GM21367 (cell line): ENCODE measurements at regions not wholly inside any gene's neighbourhood (a gene's known extent, or its start where the extent isn't known, plus 50 kb on each side); places are given as distances from the start of the nearest gene placed in this dataset.
"Not testable (repeated sequence)": the region's sequence is repeated elsewhere in the genome, so short reads cannot be mapped to it uniquely, and the experiment has no call there.

ENCODE experiments used
- ATAC-seq: cut with Tn5 transposase; IDR thresholded peaks from one replicate; pipeline ENCODE4 v1.9.1; 2021; ENCODE audit not compliant: unreplicated experiment

DNA sequence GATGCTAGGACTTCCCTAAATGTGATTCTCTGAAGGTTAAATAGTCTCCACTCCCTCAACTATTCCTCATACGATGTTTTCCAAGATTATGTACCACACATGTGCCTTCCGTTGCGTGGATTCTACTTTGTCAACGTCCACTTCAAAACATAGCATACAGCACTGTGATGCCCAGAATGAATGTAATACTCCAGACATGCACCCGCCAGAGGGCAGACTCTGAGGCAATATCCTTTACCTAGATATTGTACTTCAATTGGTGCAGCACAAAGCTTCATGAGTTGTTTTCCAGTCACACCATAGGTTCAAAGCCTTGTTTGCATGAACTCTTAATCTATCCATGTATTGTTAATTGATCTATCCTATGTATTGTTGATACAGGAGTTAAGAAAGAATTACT is 201.0 kb upstream of the NABP1 start:
- no peak for ATAC-seq

- ATAC-seq, result no peak
Measured at GRCh38 chr2:191478799-191479679, 198.9 kb upstream of the NABP1 start.

DNA sequence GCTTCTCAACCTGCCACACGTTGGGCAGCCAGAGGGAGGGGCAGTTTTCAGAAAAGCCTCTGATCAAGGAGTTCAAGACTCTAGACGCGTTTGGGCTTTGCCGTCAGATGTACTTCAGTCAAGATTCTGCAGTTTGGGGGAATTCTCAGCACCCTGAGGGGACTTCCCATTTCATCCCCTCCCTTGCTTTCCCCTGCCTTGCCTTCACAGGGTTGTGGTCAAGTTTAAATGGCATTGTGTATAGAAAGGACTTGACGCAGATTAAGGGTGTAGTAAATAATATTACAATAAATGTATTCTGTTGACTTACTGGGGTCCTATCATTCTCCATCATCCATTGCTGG is 198.3 kb upstream of the NABP1 start:
- ATAC-seq, result no peak

DNA sequence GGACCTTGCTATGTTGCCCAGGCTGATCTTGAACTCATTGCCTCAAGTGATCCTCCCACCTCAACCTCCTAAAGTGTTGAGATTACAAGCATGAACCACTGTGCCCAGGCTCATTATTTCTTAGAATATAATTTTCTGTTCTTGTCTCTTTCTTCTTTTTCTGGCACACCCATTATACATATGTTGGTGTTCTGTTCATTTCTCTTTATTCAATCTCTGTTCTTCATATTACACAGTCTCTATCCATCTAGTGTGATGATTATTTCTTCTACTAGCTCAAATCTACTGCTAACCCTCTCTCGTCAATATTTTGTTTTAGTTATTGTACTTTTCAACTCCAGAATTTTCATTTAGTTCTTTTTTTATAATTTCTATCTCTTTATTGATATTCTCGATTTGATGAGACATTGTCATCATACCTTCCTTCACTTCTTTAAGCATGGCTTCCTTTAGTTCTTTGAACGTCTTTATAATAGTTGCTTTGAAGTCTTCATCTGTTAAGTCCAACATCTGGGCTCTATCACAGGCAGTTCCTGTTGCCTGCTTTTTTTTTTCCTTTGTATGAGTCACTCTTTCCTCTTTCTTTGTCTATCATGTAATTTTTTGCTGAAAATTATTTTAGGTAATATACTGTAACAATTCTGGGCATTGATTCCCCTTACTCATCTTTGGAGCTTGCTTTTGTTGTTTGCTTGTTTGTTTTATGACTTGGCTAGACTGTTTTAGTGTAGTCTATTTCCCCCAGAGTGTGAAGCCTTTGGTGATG is 196.4 kb upstream of the NABP1 start:
- ATAC-seq, result no peak

DNA sequence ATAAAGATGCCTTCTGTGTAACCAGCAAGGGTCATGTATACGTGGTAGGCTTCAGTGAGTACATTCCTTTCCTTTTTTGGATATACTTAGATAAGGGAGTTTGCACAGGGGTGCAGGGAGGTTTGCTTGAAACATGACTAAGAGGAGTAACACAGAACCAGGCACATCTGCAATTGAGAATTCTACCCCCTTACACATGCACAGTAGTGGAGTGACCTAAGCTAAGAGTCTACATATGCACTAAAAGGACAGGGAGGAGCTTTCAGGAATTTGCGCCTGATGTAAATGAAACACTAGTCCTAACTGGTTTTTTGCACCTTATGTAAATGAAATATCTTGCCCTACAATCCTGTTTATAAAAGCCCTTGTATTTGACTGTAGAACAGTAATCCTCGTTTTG is 194.8 kb upstream of the NABP1 start:
- no peak for ATAC-seq

DNA sequence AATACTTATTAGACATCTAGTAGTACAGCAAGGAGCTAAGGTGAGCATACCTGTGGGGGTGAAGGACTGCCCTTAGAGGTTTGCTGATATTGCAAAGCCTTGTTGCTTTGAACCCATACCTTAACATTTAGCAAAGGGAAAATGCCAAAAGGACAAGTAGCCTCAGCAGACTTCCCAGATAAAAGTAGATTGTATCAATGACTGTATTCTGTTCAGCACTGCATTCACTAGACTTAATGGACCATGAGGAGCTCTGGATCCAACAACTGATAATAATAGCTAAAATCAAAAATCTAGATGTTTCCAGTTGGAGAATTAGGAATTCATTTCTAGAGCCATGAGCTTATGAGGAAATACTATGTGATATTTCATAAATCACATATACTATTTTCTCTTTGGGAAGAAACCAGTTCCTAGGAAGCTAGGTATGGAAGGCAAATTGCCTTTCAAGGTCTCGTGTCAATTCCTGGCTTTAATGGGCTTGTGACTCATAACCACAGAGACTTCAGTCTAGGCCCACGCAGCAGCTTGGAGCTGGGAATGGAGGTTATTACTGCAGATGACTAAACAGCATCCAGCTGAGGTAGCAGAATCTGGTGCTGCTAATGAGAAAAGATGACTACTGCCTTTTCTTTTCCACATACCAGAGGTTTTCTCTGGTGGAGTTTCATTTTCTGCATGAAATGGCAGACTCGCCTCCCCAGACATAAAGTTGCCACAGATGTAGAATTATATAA is 191.2 kb upstream of the NABP1 start:
- ATAC-seq, result no peak

DNA sequence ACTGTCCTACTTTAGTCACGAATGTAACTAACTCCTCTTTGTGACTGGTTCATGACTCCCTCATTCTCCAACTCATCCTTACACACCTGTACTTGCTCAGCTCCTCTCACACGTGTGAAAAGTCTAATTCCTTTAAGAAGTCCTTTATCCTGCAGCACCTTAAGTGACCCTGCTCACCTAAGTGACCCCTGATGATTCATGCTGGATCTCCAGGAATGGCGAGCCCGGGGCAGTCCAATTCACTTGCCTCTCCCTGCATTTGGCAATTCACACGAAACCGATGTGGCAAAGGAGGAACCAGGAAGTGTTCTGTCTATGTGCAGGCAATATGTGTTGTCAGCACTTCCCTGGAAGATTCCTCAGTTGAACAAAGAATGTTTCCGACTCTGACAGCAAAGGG is 189.8 kb upstream of the NABP1 start:
- ATAC-seq, result no peak

GRCh38 chr2:191489177-191489576 is 188.8 kb upstream of the NABP1 start:
- ATAC-seq, result no peak

DNA sequence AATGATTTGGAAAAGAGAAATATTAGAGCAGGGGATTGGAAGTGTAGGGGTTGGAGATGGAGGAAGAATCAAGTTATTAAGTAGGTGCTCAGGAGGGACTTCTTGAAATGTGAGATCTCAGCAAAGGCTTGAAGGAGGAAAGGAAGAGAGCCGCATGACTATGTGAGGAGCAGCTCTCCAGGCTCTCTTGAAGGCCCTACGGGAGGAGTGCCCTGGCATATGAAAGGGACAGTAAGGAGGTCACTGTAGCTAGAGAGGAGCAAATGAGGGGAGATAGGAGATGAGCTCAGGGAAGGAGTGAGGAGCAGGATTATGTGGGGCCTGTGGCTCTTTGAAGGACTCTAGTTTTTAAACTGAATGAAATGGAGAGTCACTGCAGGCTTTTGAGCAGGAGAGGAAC is 181.1 kb upstream of the NABP1 start:
- no peak for ATAC-seq

- no peak for ATAC-seq
Measured at GRCh38 chr2:191497822-191498221, 180.1 kb upstream of the NABP1 start.

- ATAC-seq, result no peak
Measured at GRCh38 chr2:191499050-191499449, 178.9 kb upstream of the NABP1 start.

- no peak for ATAC-seq
Measured at GRCh38 chr2:191499874-191500565, 177.9 kb upstream of the NABP1 start.

DNA sequence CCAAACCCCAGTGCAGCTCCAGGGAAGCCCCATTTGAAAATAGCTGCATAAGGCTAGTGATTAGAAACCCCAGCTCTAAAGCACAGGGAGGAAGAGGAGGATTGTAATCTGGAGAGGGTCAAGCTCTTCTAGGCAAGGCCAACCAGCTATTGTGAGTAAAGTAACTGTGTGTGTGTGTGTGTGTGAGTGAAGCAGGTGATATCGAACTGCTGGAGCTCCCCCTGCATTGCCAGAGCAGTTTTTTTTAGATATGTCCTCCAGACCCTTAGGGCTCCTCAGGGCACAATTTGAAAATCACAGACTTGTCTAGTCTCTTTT is 177.4 kb upstream of the NABP1 start:
- no peak for ATAC-seq

GRCh38 chr2:191500884-191501560 is 176.9 kb upstream of the NABP1 start:
- no peak for ATAC-seq

- no peak for ATAC-seq
Measured at GRCh38 chr2:191501561-191502168, 176.3 kb upstream of the NABP1 start.

GRCh38 chr2:191506515-191506914 is 171.4 kb upstream of the NABP1 start:
- ATAC-seq, result no peak

DNA sequence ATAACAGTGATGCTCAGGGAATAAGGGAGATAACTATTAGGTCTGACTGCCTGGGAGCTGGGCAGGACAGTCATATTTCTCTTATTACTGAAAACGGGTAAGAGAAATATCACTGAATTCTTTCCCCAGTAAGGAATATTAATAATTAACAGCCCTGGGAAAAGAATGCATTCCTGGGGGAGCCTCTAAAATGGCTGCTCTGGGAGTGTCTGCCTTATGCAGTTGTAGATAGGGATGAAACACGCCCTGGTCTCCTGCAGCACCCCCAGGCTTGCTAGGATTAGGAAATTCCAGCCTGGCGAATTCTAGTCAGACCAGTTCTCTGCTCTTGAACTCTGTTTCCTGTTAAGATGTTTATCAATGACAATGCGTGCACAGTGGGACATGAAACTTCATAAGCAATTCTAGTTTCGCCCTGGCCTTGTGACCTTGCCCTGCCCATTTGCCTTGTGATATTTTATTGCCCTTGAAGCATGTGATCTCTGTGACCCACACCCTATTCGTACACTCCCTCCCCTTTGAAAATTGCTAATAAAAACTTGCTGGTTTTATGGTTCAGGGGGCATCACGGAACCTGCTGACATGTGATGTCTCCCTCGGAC is 170.6 kb upstream of the NABP1 start:
- not testable (repeated sequence) for ATAC-seq

DNA sequence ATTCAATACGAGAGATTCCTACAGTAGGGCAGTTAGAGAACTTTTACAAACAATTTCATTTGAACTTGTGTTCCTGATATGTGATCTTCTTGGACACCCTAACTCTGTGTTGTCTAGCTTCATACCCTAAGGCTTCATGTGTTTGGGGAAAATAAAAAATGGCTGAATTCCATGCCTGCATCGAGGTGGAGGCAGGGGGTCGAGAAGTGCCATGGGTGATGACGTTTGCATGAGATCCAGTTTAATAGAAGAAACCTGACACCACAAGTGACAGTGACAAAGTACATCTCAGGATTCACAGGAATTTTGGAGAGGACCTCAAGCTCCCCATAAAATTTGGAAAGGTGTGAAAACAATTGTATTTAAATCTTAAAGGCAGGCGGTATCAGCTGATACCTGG is 169.2 kb upstream of the NABP1 start:
- no peak for ATAC-seq

DNA sequence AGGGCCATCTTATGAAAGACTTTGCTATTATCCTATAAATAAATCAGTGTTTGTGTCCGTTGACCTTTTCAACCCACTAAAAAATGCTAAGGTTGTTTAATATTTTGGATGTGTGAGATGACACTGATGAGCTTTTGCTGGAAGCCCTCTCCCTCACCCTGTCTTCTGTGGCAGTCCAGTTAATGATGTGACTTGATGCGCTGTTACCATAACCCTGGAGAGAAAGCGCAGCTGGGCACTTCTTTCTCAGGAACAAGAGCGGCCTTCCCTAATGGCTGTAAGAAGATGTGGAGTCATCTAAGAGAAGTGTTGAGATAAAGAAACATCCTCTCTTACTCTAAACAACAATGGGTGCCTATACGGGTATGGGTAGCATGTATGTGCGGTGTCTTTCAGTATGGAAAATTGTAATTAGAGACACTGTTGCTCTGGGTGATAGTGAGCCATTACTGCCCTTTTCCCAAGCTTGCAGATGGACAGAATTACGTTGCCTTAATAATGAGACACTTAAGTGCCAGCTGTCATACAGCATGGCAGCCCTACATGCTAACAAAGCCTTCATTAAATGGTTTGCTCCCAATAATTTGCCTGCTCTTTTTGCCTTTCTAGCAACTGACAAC is 165.6 kb upstream of the NABP1 start:
- ATAC-seq, result no peak
